Panc1 (cell line): ENCODE measurements at regions not wholly inside any gene's neighbourhood (a gene's known extent, or its start where the extent isn't known, plus 50 kb on each side); places are given as distances from the start of the nearest gene placed in this dataset.

ENCODE experiments used
- ATAC-seq: fragments of 200-7000 bp; cut with Tn5 transposase; 2 replicates; pipeline ENCODE4 v1.9.1; 2020; ENCODE audit warnings: mild to moderate bottlenecking, moderate library complexity
- BruUV-seq: library from RNA; stranded (reverse); fragments of 400-500 nt; replicated peaks from 2 replicates; lab custom pipeline; 2021; lab: Mats Ljungman, UMichigan
- CTCF ChIA-PET: fragments of 300-600 bp; sonication (Branson Sonifier 250); formaldehyde crosslinking; loops from one replicate; lab custom pipeline; 2022; ENCODE audit warnings: antibody characterized with exemption; lab: Charles Lee
- POLR2A ChIA-PET: fragments of 300-600 bp; sonication (Branson Sonifier 250); formaldehyde crosslinking; loops from one replicate; lab custom pipeline; 2022; ENCODE audit warnings: antibody characterized with exemption; lab: Charles Lee
- DNase-seq: peaks from one replicate; pipeline ENCODE4 v3.0.0-alpha.2; 2010; ENCODE audit warnings: low read depth, low spot score
- H3K27ac ChIP-seq: 2 replicates; pipeline ENCODE4 v1.5.1; 2011; ENCODE audit warnings: mild to moderate bottlenecking, low read length, inconsistent platforms
- H3K27me3 ChIP-seq: fragments of 200-500 bp; sonication (Bioruptor generic); 2 replicates; pipeline ENCODE4 v1.6.0; 2014; ENCODE audit warnings: low read length, inconsistent platforms; ENCODE audit not compliant: control insufficient read depth, insufficient read depth
- H3K36me3 ChIP-seq: fragments of 200-500 bp; sonication (Bioruptor generic); 2 replicates; pipeline ENCODE4 v1.5.1; 2014; ENCODE audit warnings: inconsistent platforms, mild to moderate bottlenecking, low read length, moderate library complexity; ENCODE audit not compliant: control insufficient read depth, insufficient read depth
- H3K4me1 ChIP-seq: 2 replicates; pipeline ENCODE4 v1.5.1; 2011; ENCODE audit warnings: inconsistent platforms, mild to moderate bottlenecking, low read length, moderate library complexity; ENCODE audit not compliant: control insufficient read depth, insufficient read depth
- H3K4me3 ChIP-seq, 2 experiments: 2 replicates each; pipeline ENCODE4 v1.5.1; 2011 to 2012; ENCODE audit warnings: low read depth in 2 of 2, low read length in 2 of 2, mild to moderate bottlenecking in 2 of 2, inconsistent platforms in 1 of 2, moderate library complexity in 1 of 2
- H3K9me3 ChIP-seq: fragments of 200-500 bp; sonication (Bioruptor generic); 2 replicates; pipeline ENCODE4 v1.5.1; 2014; ENCODE audit warnings: low read depth, mild to moderate bottlenecking, inconsistent platforms, low read length, moderate library complexity; ENCODE audit not compliant: control insufficient read depth, insufficient read depth
- POLR2AphosphoS5 ChIP-seq: IDR thresholded peaks from 2 replicates; pipeline ENCODE4 v1.6.1; 2012; ENCODE audit warnings: mild to moderate bottlenecking, low read depth, low read length, moderate library complexity
- SIN3A ChIP-seq: IDR thresholded peaks from 2 replicates; pipeline ENCODE4 v1.6.1; 2012; ENCODE audit warnings: low read depth, mild to moderate bottlenecking, low read length, moderate library complexity, borderline replicate concordance; ENCODE audit not compliant: insufficient read depth
- TCF7L2 ChIP-seq: IDR thresholded peaks from 2 replicates; pipeline ENCODE4 v1.6.1; 2011; ENCODE audit warnings: mild to moderate bottlenecking, low read depth, low read length, inconsistent platforms
- in situ Hi-C: cut with HindIII; loops from 2 replicates; pipeline ENCODE4 v1.10.0; 2016; ENCODE audit warnings: low sequenced_read_pairs, low pct_unique_long_range_greater_than_20kb
- intact Hi-C: fragments of 100-400 bp; cut with micrococcal nuclease; formaldehyde crosslinking; loops from one replicate; pipeline ENCODE4 v1.10.0; 2022; ENCODE audit not compliant: unreplicated experiment
- TF ChIP-seq, protein P1 (sequence below): fragments of 450-650 bp; IDR thresholded peaks from 2 replicates; pipeline ENCODE4 v1.5.1; 2017; ENCODE audit warnings: mild to moderate bottlenecking
- TF ChIP-seq, protein P2 (sequence below), 2 experiments: IDR thresholded peaks; 2 replicates each; pipeline ENCODE4 v1.6.1; 2011 to 2012; ENCODE audit warnings: low read depth in 2 of 2, control low read depth in 1 of 2, low read length in 1 of 2, mild to moderate bottlenecking in 1 of 2, moderate library complexity in 1 of 2; ENCODE audit not compliant: insufficient read depth in 1 of 2

DNA sequence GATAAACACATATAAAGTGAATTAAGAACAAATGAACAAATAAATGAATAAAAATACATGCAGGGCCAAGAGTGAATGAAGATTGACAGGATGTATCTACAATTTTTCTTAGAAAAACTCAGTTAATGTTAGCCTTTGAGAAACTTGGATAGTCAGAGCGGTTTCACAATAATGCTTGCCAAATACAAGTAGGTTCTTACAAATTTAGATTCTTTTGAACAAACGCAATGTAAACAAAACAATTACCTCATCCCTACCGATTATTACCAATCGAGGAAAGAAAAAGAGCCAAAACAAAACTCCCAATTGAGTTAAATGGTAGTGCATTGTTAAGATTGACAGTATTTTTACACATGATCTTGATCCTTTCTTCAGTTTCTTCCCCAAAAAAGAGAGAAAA, 176.9 kb upstream of the DEPDC1 start:
- Histone ChIP-seq H3K9me3 (no peaks in the 10 kb centered on the region), H3K4me3 (no peak overlapping the region), H3K4me1 (no peaks in the 10 kb centered on the region), H3K27ac (no peak overlapping the region), H3K36me3 (no peaks in the 10 kb centered on the region), H3K27me3 (no peaks in the 10 kb centered on the region)
- no TSS peak for BruUV-seq
- CTCF ChIA-PET, result no interaction called here
- TF ChIP-seq TCF7L2, result no peak
- TF ChIP-seq, protein P1, sequence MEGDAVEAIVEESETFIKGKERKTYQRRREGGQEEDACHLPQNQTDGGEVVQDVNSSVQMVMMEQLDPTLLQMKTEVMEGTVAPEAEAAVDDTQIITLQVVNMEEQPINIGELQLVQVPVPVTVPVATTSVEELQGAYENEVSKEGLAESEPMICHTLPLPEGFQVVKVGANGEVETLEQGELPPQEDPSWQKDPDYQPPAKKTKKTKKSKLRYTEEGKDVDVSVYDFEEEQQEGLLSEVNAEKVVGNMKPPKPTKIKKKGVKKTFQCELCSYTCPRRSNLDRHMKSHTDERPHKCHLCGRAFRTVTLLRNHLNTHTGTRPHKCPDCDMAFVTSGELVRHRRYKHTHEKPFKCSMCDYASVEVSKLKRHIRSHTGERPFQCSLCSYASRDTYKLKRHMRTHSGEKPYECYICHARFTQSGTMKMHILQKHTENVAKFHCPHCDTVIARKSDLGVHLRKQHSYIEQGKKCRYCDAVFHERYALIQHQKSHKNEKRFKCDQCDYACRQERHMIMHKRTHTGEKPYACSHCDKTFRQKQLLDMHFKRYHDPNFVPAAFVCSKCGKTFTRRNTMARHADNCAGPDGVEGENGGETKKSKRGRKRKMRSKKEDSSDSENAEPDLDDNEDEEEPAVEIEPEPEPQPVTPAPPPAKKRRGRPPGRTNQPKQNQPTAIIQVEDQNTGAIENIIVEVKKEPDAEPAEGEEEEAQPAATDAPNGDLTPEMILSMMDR, result no peak
- TF ChIP-seq POLR2AphosphoS5, result no peak
- no peak for TF ChIP-seq SIN3A
- TF ChIP-seq, protein P2, sequence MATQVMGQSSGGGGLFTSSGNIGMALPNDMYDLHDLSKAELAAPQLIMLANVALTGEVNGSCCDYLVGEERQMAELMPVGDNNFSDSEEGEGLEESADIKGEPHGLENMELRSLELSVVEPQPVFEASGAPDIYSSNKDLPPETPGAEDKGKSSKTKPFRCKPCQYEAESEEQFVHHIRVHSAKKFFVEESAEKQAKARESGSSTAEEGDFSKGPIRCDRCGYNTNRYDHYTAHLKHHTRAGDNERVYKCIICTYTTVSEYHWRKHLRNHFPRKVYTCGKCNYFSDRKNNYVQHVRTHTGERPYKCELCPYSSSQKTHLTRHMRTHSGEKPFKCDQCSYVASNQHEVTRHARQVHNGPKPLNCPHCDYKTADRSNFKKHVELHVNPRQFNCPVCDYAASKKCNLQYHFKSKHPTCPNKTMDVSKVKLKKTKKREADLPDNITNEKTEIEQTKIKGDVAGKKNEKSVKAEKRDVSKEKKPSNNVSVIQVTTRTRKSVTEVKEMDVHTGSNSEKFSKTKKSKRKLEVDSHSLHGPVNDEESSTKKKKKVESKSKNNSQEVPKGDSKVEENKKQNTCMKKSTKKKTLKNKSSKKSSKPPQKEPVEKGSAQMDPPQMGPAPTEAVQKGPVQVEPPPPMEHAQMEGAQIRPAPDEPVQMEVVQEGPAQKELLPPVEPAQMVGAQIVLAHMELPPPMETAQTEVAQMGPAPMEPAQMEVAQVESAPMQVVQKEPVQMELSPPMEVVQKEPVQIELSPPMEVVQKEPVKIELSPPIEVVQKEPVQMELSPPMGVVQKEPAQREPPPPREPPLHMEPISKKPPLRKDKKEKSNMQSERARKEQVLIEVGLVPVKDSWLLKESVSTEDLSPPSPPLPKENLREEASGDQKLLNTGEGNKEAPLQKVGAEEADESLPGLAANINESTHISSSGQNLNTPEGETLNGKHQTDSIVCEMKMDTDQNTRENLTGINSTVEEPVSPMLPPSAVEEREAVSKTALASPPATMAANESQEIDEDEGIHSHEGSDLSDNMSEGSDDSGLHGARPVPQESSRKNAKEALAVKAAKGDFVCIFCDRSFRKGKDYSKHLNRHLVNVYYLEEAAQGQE (IDR thresholded peaks at IDR 0.05; ENCODE audit: insufficient read depth in 1 of 2, low read depth in 2 of 2, low read length in 1 of 2), result no peak
- DNase-seq, result no peak
- in situ Hi-C loops, result no loop called here
- POLR2A ChIA-PET, result no interaction called here
- ATAC-seq, result no peak
- intact Hi-C loops, result no loop called here

DNA sequence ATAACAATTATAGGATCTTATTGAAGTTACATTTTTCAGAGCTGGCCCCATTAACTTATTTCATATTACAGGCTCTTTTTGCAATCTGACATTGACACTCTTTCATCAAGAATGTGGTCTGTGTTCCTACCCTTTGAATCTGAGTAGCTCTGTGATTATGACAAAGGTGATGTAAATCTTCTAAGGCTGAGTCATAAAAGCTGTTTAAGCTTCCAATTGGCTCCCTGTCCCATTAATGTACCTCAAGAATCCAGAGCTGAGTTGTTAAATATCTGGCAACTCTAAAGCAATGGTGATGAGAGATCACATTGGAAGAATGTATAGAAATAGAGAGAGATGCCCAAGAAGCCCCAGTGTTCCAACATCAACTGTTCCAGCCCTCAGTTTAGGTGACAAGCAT, 178.5 kb upstream of the DEPDC1 start:
- no peaks in the 10 kb centered on the region for H3K9me3 ChIP-seq
- no peaks in the 10 kb centered on the region for H3K27me3 ChIP-seq
- no peak overlapping the region for H3K27ac ChIP-seq
- in situ Hi-C loops, result no loop called here
- no peaks in the 10 kb centered on the region for H3K4me1 ChIP-seq
- TF ChIP-seq SIN3A, result no peak
- TF ChIP-seq, protein P2 (IDR thresholded peaks at IDR 0.05; ENCODE audit: insufficient read depth in 1 of 2, low read depth in 2 of 2, low read length in 1 of 2), result no peak
- TF ChIP-seq, protein P1, result no peak
- TF ChIP-seq POLR2AphosphoS5, result no peak
- TF ChIP-seq TCF7L2, result no peak
- no TSS peak for BruUV-seq
- no peak for DNase-seq
- H3K36me3 ChIP-seq, result no peaks in the 10 kb centered on the region
- ChIA-PET POLR2A (no interaction called here), CTCF (no interaction called here)
- intact Hi-C loops, result no loop called here
- H3K4me3 ChIP-seq, result no peak overlapping the region
- ATAC-seq, result no peak
